Left hindlimb (tissue), 1 donor: ENCODE measurements at regions not wholly inside any gene's neighbourhood (a gene's known extent, or its start where the extent isn't known, plus 50 kb on each side); places are given as distances from the start of the nearest gene placed in this dataset.

ENCODE experiments used
- DNase-seq: peaks from one replicate; pipeline ENCODE4 v3.0.0-alpha.2; 2018

- no peak for DNase-seq
Measured at GRCh38 chr3:98980915-98981596, 79.6 kb upstream of the DCBLD2 start.

GRCh38 chr3:98979296-98979695, 77.8 kb upstream of the DCBLD2 start:
- no peak for DNase-seq

DNA sequence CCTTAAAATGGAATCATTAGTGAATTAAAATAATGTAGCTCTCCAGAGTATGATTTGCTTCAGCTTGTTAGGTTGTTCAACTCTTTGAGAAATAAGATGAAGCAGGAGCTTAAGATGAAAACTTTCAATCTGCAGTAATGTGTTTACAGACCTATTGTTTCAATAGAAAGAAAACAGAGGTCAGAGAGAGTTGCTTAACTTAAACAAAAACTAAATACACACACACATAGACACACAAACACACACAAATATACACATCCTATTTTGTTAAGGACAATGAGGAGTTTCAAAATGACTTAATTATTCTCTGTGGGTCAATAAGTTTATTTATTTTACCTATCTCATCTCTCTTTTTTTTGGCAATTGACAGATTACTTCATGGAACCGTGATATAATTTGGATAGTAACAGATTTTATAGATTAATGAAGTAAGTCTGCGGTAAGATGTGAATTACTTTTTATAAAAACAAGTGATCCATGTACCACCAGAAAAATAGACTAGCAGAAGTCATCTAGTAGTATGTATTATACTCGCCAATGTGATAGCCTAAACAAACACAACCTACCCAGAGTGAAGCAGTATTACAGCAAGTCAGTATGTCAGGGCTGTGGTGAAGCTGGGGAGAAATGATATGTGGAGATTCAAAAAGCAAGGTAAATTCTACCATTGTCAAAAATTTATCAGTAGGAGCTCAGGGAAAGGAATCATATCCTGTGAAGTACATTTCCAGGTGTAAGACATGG, 76.7 kb upstream of the DCBLD2 start:
- no peak for DNase-seq

DNA sequence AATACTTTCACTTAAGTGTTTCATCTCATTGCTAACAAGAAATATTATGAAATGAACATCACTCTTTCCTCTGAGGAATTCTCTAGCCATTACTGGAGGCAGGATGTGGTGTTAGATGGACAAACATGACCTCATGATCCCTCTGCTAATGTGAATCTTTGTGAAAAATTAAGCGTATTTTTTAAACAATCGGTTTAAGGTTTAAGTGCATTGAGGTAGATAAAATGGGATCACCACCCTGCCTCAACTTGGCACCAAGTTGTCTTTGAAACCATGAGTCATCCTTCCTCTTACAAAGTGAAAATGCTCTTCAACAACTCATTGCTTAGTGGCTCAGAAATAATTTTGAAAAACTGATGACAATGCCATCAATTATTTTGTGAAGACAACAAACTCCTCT, 76.0 kb upstream of the DCBLD2 start:
- DNase-seq = no peak

DNA sequence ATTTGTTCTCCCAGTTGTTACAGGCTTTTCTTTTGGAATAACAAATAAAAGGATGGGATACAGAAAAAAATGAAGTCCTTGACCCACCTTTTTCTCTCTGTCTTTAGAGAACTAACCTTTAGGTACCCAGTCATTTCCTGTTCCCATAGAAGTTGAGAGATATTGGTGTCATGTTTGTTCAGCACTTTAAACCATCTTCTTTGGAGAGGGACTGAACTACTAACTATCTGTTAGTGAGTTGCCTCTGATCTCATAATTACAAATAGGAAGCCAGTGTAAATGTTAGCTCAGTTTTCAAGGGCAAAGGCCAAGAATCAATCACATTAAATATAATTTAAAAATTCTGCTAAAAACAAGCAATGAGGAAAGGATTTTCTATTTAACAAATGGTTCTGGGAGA, 72.9 kb upstream of the DCBLD2 start:
- no peak for DNase-seq

DNA sequence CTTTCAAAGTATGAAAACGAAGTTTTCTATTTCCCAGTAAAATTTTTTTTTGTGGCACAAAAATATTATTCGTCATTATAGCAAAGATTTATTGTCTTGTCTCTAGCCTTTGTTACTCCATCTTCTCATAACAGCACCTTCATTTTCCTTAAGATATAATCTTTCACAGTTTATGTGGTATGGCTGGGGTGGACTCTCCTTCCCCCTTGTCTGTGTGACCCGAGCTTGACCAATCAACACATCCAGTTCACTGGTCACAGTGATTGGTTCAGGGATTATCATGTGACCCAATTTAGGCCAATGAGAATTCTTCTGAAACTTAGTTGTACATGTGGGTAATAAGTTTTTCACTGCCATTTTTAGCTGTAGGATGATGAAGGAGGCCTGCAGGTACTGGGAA, 71.2 kb upstream of the DCBLD2 start:
- DNase-seq = no peak

GRCh38 chr3:98972155-98972554, 70.7 kb upstream of the DCBLD2 start:
- no peak for DNase-seq

DNA sequence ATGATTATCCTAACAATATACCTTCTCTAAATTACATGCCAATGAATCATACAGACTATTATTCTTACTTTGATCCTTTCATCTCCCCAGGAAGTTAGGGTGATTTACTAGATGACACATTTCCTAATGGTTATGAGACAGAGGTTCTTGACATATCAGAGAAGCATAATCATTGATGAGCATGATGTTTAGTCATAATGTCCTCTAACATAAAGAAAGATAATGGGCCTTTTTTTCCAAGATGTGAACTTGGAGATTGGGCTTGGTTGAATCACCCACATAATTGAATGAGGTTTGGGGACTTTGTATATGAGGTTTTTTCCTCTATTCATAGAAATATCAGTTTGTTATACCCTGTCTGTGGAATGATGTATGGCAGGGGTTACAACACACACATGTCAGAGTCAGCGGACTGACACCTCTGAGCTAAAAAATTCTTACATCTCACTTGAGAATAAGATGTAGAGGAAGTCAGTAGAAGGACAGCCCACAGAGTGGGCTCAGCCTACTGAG, 69.7 kb upstream of the DCBLD2 start:
- no peak for DNase-seq

- no peak for DNase-seq
Measured at GRCh38 chr3:98969295-98969694, 67.8 kb upstream of the DCBLD2 start.

DNA sequence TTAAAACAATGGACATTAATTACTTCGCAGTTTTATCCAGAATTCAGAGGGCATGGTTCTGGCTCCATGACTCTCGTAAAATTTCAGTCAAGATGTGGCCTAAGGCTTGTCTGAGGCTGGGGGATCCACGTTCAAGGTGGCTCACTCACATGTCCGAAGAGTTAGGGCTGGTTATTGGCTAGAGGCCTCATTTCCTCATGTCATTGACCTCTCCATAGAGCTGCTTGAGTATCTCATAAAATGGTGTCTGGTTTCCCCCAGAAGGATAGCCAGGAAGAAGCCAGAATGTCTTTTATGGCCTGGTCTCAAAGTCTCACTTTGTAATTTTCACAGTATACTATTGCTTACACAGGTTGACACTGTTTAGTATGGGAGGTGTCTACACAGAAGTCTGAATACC, 67.3 kb upstream of the DCBLD2 start:
- DNase-seq = no peak

GRCh38 chr3:98968347-98968746, 66.9 kb upstream of the DCBLD2 start:
- DNase-seq = no peak

DNA sequence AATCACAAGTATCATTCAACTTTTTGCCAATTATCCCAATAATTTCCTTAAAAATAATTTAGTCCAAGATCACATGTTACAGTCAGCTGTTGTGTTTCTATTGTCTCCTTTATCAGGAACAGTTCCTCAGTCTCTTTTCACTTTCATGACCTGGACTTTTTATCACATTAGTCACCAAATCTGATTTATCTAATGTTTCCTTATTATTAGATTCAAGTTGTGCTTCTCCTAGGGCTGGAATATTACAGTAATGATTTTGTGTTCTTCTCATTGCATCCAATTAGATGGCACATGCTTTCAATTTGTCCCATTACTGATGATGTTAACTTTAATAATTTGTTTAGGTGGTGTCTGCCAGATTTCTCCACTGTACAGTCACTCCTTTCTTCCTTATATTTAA, 66.3 kb upstream of the DCBLD2 start:
- no peak for DNase-seq

DNA sequence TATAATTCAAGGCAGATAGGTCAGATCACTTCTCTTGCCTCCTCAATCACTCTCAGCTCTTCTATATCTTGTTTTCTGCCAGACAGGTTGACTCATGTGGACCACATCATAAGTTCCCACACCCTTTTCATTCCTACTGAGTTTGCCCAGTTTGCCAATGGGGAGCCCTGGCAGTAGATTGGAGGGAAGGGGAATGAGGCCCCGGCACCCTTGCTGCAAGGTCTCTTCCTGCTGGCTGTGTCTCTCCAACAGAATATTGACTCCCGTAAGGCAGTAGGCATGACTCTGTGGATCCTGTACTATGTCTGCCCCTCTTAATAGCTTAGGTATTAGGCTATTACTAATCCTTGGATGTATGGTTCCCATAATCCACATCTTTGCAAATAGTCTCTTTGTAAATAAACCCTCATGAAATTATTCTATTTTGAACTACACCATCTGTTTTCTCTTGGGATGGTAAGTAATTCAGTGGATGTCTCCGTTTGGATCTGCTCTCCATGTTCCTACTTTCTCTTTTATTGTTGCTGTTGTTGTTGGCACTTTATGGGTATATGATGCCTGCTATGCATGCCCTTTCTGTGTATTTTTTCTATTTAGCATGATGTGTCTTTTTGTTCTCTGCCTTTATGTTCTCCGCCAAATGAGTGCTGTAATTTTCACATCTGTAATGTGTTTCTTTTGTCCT, 65.5 kb upstream of the DCBLD2 start:
- no peak for DNase-seq

DNA sequence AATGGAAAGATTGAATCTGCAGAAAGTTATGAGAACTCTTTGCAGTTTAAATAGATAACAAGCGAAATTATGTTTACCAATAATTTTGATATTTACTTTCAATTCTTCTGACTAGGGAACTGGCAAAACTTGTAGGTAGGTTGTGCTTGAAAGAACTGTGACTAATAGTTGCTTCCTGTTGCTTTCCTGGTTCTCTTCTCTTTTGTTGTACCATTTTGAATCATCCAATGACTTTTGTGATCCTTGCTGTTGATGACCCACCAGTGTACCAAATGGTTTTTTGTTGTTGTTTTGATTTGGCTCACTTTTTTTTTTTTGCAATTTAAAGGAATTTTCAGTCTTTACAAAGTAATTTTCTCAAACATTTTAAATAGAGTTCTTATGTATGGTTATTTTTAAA, 64.9 kb upstream of the DCBLD2 start:
- DNase-seq = no peak

- no peak for DNase-seq
Measured at GRCh38 chr3:98964784-98965183, 63.3 kb upstream of the DCBLD2 start.

DNA sequence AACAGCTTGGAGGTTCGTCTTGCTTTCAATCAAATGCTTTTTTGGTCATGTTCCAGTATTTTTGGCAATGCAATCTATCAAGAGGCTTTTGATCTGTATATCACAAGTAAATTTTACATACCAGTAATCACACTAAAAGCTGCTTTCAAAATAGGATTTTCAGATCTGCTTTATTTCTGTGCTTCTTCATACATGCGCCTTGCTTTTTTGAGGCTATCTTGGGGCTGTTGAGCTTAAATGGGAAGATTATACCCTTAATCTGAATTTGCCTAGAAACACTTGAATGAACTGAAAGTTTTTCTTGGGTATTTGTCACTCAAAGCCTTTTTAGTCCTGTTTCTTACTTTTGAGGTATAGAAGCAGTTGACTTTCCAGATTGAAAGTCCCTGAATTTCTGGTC, 62.1 kb upstream of the DCBLD2 start:
- DNase-seq = no peak

GRCh38 chr3:98962951-98963350, 61.5 kb upstream of the DCBLD2 start:
- no peak for DNase-seq

GRCh38 chr3:98962189-98962930, 60.9 kb upstream of the DCBLD2 start:
- no peak for DNase-seq

- no peak for DNase-seq
Measured at GRCh38 chr3:98961161-98962155, 60.0 kb upstream of the DCBLD2 start.

DNA sequence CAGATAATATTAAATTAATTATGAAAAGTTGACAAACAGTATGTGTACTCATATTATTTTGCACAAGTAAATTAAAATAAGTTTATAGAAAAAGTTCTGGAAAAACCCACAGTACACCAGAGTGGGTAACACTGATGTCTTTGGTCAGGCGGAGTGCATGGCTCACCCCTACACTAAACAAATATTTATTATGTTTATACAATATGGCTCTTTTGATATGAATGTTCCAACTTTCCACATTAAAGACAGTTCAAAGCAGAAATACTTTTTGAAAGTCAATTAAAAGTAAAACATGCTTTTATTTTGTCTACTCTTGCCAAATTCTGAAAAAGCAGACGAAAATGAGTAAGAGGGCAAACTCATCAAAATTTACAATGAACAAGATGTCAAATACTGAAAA, 56.2 kb upstream of the DCBLD2 start:
- DNase-seq = no peak

- no peak for DNase-seq
Measured at GRCh38 chr3:98956008-98956407, 54.5 kb upstream of the DCBLD2 start.
